AG04450 (cell line): ENCODE measurements at regions not wholly inside any gene's neighbourhood (a gene's known extent, or its start where the extent isn't known, plus 50 kb on each side); places are given as distances from the start of the nearest gene placed in this dataset.

Experiments
- CTCF ChIA-PET: fragments of 300-600, 350-600 bp; formaldehyde crosslinking; extraction: SDS; loops from one replicate; lab custom pipeline; 2022; ENCODE audit warnings: antibody characterized with exemption, inconsistent platforms; lab: Charles Lee
- POLR2A ChIA-PET: fragments of 350-600 bp; formaldehyde crosslinking; extraction: SDS; loops from one replicate; lab custom pipeline; 2021; ENCODE audit warnings: antibody characterized with exemption, inconsistent platforms; lab: Yijun Ruan, JAX
- DNase-seq: peaks from one replicate; pipeline ENCODE4 v3.0.0-alpha.2; 2011; ENCODE audit warnings: low read depth, low spot score
- H3K27ac ChIP-seq: one replicate; pipeline ENCODE4 v1.5.1; 2012; ENCODE audit warnings: low read depth, low read length, control low read depth
- H3K27me3 ChIP-seq: one replicate; pipeline ENCODE4 v1.6.0; 2012; ENCODE audit warnings: low read length; ENCODE audit not compliant: control insufficient read depth, insufficient read depth
- H3K4me3 ChIP-seq: 2 replicates; pipeline ENCODE4 v1.5.1; 2011; ENCODE audit warnings: mild to moderate bottlenecking, low read depth, low read length, control low read depth
- H3K9me3 ChIP-seq: 2 replicates; pipeline ENCODE4 v1.5.1; 2012; ENCODE audit warnings: low read length; ENCODE audit not compliant: control insufficient read depth, insufficient read depth
- TF ChIP-seq, protein P1 (sequence below): IDR thresholded peaks from 2 replicates; pipeline ENCODE4 v1.5.1; 2011; ENCODE audit warnings: low read depth, low read length, control low read depth, inconsistent platforms

DNA sequence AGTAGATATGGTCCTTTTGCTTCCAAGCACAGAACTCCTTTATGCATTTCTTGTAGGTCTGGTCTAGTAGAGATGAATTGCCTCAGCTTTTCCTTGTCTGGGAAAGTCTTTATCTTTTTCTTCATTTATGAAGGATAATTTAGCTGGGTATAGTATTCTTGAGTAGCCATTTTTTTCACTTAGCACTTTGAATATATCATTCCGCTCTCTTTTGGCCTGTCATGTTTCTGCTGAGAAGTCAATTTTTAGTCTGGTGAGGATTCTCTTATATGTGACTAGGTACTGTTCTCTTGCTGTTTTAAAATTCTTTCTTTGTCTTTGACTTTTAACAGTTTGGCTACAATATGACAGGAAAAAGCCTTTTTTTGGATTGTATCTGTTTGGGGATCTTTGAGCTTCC, 68.6 kb upstream of the IMMP2L start:
- Histone ChIP-seq H3K27ac (no peak overlapping the region), H3K9me3 (peaks cover 7% of the 10 kb centered on the region; the same call in 1 of the 2 replicates), H3K4me3 (no peak overlapping the region), H3K27me3 (no peaks in the 10 kb centered on the region)
- no peak for DNase-seq
- TF ChIP-seq, protein P1, sequence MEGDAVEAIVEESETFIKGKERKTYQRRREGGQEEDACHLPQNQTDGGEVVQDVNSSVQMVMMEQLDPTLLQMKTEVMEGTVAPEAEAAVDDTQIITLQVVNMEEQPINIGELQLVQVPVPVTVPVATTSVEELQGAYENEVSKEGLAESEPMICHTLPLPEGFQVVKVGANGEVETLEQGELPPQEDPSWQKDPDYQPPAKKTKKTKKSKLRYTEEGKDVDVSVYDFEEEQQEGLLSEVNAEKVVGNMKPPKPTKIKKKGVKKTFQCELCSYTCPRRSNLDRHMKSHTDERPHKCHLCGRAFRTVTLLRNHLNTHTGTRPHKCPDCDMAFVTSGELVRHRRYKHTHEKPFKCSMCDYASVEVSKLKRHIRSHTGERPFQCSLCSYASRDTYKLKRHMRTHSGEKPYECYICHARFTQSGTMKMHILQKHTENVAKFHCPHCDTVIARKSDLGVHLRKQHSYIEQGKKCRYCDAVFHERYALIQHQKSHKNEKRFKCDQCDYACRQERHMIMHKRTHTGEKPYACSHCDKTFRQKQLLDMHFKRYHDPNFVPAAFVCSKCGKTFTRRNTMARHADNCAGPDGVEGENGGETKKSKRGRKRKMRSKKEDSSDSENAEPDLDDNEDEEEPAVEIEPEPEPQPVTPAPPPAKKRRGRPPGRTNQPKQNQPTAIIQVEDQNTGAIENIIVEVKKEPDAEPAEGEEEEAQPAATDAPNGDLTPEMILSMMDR, result no peak
- POLR2A ChIA-PET, result interaction anchor here (0.7 kb wide), 1 partner anchor 27 kb away, joined by 3 read pairs; no protein-coding TSS in a partner anchor
- CTCF ChIA-PET, result interaction anchor here (0.7 kb wide), 1 partner anchor 10 kb away, joined by 4 read pairs; no protein-coding TSS in a partner anchor

DNA sequence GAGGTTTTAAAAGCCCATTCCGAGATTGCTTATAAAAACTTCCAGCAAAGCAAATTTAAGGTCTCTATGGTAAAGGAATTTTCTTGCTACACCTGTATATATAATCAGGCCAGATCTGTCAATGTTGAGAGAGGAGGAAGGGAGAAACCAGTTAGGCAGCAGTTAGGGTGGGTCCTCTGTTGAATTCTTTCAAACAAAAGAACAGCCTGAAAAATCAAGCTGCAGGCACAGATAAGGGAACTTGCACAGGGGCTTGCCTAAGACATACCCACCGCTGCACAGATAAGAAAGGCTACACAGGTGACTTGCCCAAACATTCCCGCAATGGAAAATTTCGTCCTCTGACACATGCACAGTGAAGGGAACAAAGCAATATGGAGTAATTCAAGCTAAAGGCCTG, 59.8 kb upstream of the IMMP2L start:
- Histone ChIP-seq H3K27me3 (no peaks in the 10 kb centered on the region), H3K27ac (no peak overlapping the region), H3K9me3 (no peaks in the 10 kb centered on the region), H3K4me3 (no peak overlapping the region)
- ChIA-PET CTCF (no interaction called here), POLR2A (no interaction called here)
- TF ChIP-seq, protein P1, result no peak
- DNase-seq, result no peak
